ENCODE measurements at regions not wholly inside any gene's neighbourhood (a gene's known extent, or its start where the extent isn't known, plus 50 kb on each side); places are given as distances from the start of the nearest gene placed in this dataset.

- H3K4me2 ChIP-seq = no peak overlapping the region
- DNase-seq (ENCODE audit: low spot score) = no peak
- no peaks in the 10 kb centered on the region for H4K20me1 ChIP-seq (ENCODE audit: insufficient read depth, poor library complexity, severe bottlenecking)
- 92% methylated on average over 7 of the region's 7 CpGs for WGBS (ENCODE audit: low lambda C conversion rate, missing lambda C conversion rate)
- H3K4me1 ChIP-seq (ENCODE audit: insufficient read depth) = no peaks in the 10 kb centered on the region
- no peak overlapping the region for H2AFZ ChIP-seq
- TF ChIP-seq EZH2 (IDR thresholded peaks at IDR 0.05; ENCODE audit: borderline replicate concordance) (no peak), EZH2phosphoT487 (IDR thresholded peaks at IDR 0.05; ENCODE audit: low read depth, severe bottlenecking, unreplicated experiment) (no peak), CTCF (IDR thresholded peaks at IDR 0.05; ENCODE audit: poor library complexity) (no peak)
- H3K27me3 ChIP-seq = no peaks in the 10 kb centered on the region
- H3K4me3 ChIP-seq = no peak overlapping the region
- H3K9me2 ChIP-seq (replicated peaks; ENCODE audit: insufficient read depth) = no peaks in the 10 kb centered on the region
- no peak overlapping the region for H3K27ac ChIP-seq
- no peaks in the 10 kb centered on the region for H3K36me3 ChIP-seq (replicated peaks; ENCODE audit: insufficient read depth, low read depth)
- H3K79me2 ChIP-seq = no peaks in the 10 kb centered on the region
- H3K9me3 ChIP-seq (ENCODE audit: low read depth) = no peaks in the 10 kb centered on the region
These were observed 51.0 kb upstream of the ATP1B3 start for GRCh38 chr3:141825216-141826011.
